ENCODE measurements at regions not wholly inside any gene's neighbourhood (a gene's known extent, or its start where the extent isn't known, plus 50 kb on each side); places are given as distances from the start of the nearest gene placed in this dataset.

DNA sequence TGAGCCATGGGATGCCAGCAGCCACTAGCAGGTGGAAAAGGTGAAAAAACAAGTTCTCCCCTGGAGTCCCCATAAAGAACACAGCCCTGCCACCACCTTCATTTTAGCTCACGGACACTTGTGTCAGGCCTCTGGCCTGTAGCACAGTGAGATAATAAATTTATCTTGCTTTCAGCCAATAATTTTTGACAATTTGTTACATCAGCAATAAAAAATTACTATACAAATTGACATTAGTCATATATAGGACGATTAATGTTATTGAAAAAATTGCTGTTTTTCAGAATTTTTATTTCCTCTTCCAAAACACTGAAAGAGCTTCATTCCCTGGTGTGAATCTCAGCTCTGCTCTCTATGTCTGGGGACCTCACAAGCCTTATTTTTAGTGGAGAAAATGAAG is 152.9 kb upstream of the ETV3 start:
- no peak for TF ChIP-seq POLR2AphosphoS5 (IDR thresholded peaks at IDR 0.05)
- TF ChIP-seq, protein P1, sequence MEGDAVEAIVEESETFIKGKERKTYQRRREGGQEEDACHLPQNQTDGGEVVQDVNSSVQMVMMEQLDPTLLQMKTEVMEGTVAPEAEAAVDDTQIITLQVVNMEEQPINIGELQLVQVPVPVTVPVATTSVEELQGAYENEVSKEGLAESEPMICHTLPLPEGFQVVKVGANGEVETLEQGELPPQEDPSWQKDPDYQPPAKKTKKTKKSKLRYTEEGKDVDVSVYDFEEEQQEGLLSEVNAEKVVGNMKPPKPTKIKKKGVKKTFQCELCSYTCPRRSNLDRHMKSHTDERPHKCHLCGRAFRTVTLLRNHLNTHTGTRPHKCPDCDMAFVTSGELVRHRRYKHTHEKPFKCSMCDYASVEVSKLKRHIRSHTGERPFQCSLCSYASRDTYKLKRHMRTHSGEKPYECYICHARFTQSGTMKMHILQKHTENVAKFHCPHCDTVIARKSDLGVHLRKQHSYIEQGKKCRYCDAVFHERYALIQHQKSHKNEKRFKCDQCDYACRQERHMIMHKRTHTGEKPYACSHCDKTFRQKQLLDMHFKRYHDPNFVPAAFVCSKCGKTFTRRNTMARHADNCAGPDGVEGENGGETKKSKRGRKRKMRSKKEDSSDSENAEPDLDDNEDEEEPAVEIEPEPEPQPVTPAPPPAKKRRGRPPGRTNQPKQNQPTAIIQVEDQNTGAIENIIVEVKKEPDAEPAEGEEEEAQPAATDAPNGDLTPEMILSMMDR (IDR thresholded peaks at IDR 0.05): no peak

Data from breast epithelium (tissue), 3 donors.